WTC11 (cell line): ENCODE measurements at regions not wholly inside any gene's neighbourhood (a gene's known extent, or its start where the extent isn't known, plus 50 kb on each side); places are given as distances from the start of the nearest gene placed in this dataset.

Experiments used
- ATAC-seq: fragments of 200-7000 bp; cut with Tn5 transposase; 2 replicates; pipeline ENCODE4 v1.10.0; 2021; ENCODE audit warnings: mild to moderate bottlenecking, moderate library complexity
- CTCF ChIA-PET: fragments of 300-600 bp; sonication (Branson Sonifier 250); formaldehyde crosslinking; loops from one replicate; lab custom pipeline; 2021; ENCODE audit warnings: antibody characterized with exemption; lab: Charles Lee
- POLR2A ChIA-PET: fragments of 350-600 bp; sonication (Branson Sonifier 250); formaldehyde crosslinking; loops from one replicate; lab custom pipeline; 2021; ENCODE audit warnings: antibody characterized with exemption; lab: Charles Lee
- DNase-seq: peaks from one replicate; pipeline ENCODE4 v3.0.0; 2021; ENCODE audit warnings: low spot score
- H3K27ac Mint-ChIP-seq: 2 replicates; pipeline ENCODE4 v1.8.0; 2021; ENCODE audit warnings: mixed read lengths
- H3K27me3 Mint-ChIP-seq: 2 replicates; pipeline ENCODE4 v1.8.0; 2021; ENCODE audit warnings: low read depth, mild to moderate bottlenecking, moderate library complexity, mixed read lengths
- H3K36me3 Mint-ChIP-seq: 2 replicates; pipeline ENCODE4 v1.8.0; 2021; ENCODE audit warnings: mixed read lengths
- H3K4me1 Mint-ChIP-seq: 2 replicates; pipeline ENCODE4 v1.8.0; 2022; ENCODE audit warnings: mixed read lengths
- H3K4me3 Mint-ChIP-seq: 2 replicates; pipeline ENCODE4 v1.8.0; 2021; ENCODE audit warnings: mild to moderate bottlenecking, moderate library complexity, mixed read lengths
- H3K9me3 Mint-ChIP-seq: 2 replicates; pipeline ENCODE4 v1.8.0; 2021; ENCODE audit warnings: mixed read lengths
- ATF1 ChIP-seq: sonication (generic); formaldehyde crosslinking; IDR thresholded peaks from 2 replicates; pipeline ENCODE4 v1.8.1; 2023; ENCODE audit warnings: mild to moderate bottlenecking, moderate library complexity, missing genetic modification reagents
- CBFB ChIP-seq: sonication (generic); formaldehyde crosslinking; IDR thresholded peaks from 2 replicates; pipeline ENCODE4 v1.8.1; 2022; ENCODE audit warnings: mild to moderate bottlenecking, low read depth, missing genetic modification reagents
- CDX4 ChIP-seq: fragments of 250-450 bp; sonication (Bioruptor Pico); IDR thresholded peaks from 2 replicates; pipeline ENCODE4 v1.9.0; 2021; ENCODE audit warnings: moderate library complexity, mild to moderate bottlenecking, inconsistent platforms, borderline replicate concordance
- CTCF ChIP-seq: fragments of 200-600 bp; IDR thresholded peaks from 2 replicates; pipeline ENCODE4 v1.8.0; 2022; ENCODE audit warnings: antibody characterized with exemption
- ELF4 ChIP-seq: sonication (generic); formaldehyde crosslinking; IDR thresholded peaks from 2 replicates; pipeline ENCODE4 v1.8.1; 2022; ENCODE audit warnings: low read depth, mild to moderate bottlenecking, moderate library complexity, missing genetic modification reagents
- ERG ChIP-seq: fragments of 250-450 bp; sonication (Bioruptor Pico); IDR thresholded peaks from 2 replicates; pipeline ENCODE4 v1.8.0; 2021; ENCODE audit warnings: mild to moderate bottlenecking
- ESRRA ChIP-seq: sonication (generic); formaldehyde crosslinking; IDR thresholded peaks from 2 replicates; pipeline ENCODE4 v1.8.1; 2022; ENCODE audit warnings: mild to moderate bottlenecking, missing genetic modification reagents, borderline replicate concordance
- ETV6 ChIP-seq: sonication (generic); formaldehyde crosslinking; IDR thresholded peaks from 2 replicates; pipeline ENCODE4 v1.8.1; 2022; ENCODE audit warnings: mild to moderate bottlenecking, missing genetic modification reagents
- GTF2I ChIP-seq: fragments of 250-450 bp; sonication (Bioruptor Pico); conservative IDR thresholded peaks from 2 replicates; pipeline ENCODE4 v1.4.0; 2021; ENCODE audit warnings: mild to moderate bottlenecking
- MAX ChIP-seq: sonication (generic); formaldehyde crosslinking; IDR thresholded peaks from 2 replicates; pipeline ENCODE4 v1.8.0; 2022; ENCODE audit warnings: mild to moderate bottlenecking, missing genetic modification reagents
- NR3C1 ChIP-seq: sonication (generic); formaldehyde crosslinking; conservative IDR thresholded peaks from 2 replicates; pipeline ENCODE4 v1.8.1; 2023; ENCODE audit warnings: low read depth, mild to moderate bottlenecking, missing genetic modification reagents
- OVOL2 ChIP-seq: fragments of 250-450 bp; sonication (Bioruptor Pico); IDR thresholded peaks from 2 replicates; pipeline ENCODE4 v1.9.0; 2021; ENCODE audit warnings: mild to moderate bottlenecking, borderline replicate concordance
- SMAD4 ChIP-seq: sonication (generic); formaldehyde crosslinking; IDR thresholded peaks from 2 replicates; pipeline ENCODE4 v1.8.0; 2022; ENCODE audit warnings: mild to moderate bottlenecking, missing genetic modification reagents
- SOX15 ChIP-seq: fragments of 250-450 bp; sonication (Bioruptor Pico); IDR thresholded peaks from 2 replicates; pipeline ENCODE4 v1.9.0; 2021; ENCODE audit warnings: mild to moderate bottlenecking
- TEAD1 ChIP-seq: sonication (generic); formaldehyde crosslinking; IDR thresholded peaks from 2 replicates; pipeline ENCODE4 v1.8.0; 2022; ENCODE audit warnings: mild to moderate bottlenecking, missing genetic modification reagents
- USF1 ChIP-seq: sonication (generic); formaldehyde crosslinking; IDR thresholded peaks from 2 replicates; pipeline ENCODE4 v1.8.0; 2022; ENCODE audit warnings: mild to moderate bottlenecking, missing genetic modification reagents
- ZNF121 ChIP-seq: sonication (generic); formaldehyde crosslinking; IDR thresholded peaks from 2 replicates; pipeline ENCODE4 v1.8.0; 2023; ENCODE audit warnings: missing genetic modification reagents
- ZNF425 ChIP-seq: fragments of 250-450 bp; sonication (Bioruptor Pico); conservative IDR thresholded peaks from 2 replicates; pipeline ENCODE4 v1.9.0; 2021; ENCODE audit warnings: mild to moderate bottlenecking

- no peak for TF ChIP-seq CBFB (CRISPR knock-in tag)
- no peak for TF ChIP-seq ELF4 (CRISPR knock-in tag)
- Mint-ChIP-seq H3K9me3 (peaks cover 8% of the 10 kb centered on the region), H3K4me3 (no peak overlapping the region), H3K27ac (no peak overlapping the region), H3K27me3 (no peaks in the 10 kb centered on the region), H3K4me1 (peaks cover 18% of the 10 kb centered on the region), H3K36me3 (0 out of 2 replicates have a peak, but pooled peaks cover 3% of the 10 kb centered on the region)
- no peak for DNase-seq
- CTCF ChIA-PET = interaction anchor here (0.7 to 1.6 kb wide), 3 partner anchors 22 to 359 kb away, joined by 3 to 6 read pairs (median 3); no protein-coding TSS in a partner anchor
- POLR2A ChIA-PET = no interaction called here
- no peak for ATAC-seq
Observed at GRCh38 chr21:32144851-32145250, 134.0 kb downstream of the MIS18A start.

- ATAC-seq = peak; percentile 75
- H3K27ac Mint-ChIP-seq = no peak overlapping the region
- POLR2A ChIA-PET = no interaction called here
- H3K9me3 Mint-ChIP-seq = peaks cover 8% of the 10 kb centered on the region
- TF ChIP-seq CDX4 (no peak), NR3C1 (CRISPR knock-in tag) (no peak), ELF4 (CRISPR knock-in tag) (no peak), OVOL2 (CRISPR knock-in tag) (no peak), MAX (no peak), CTCF (no peak), ESRRA (CRISPR knock-in tag) (no peak), TEAD1 (CRISPR knock-in tag) (no peak), ATF1 (no peak), ERG (CRISPR knock-in tag) (no peak), ETV6 (no peak), ZNF121 (CRISPR knock-in tag) (no peak), GTF2I (CRISPR knock-in tag) (no peak), SMAD4 (CRISPR knock-in tag) (no peak)
- no peak overlapping the region for H3K4me3 Mint-ChIP-seq
- H3K4me1 Mint-ChIP-seq = peaks cover 18% of the 10 kb centered on the region
- DNase-seq = peak; percentile 23
- 0 out of 2 replicates have a peak, but pooled peaks cover 3% of the 10 kb centered on the region for H3K36me3 Mint-ChIP-seq
- no peaks in the 10 kb centered on the region for H3K27me3 Mint-ChIP-seq
- CTCF ChIA-PET = interaction anchor here (0.8 to 1.6 kb wide), 5 partner anchors 8 to 115 kb away, joined by 3 to 6 read pairs (median 3); no protein-coding TSS in a partner anchor
Observed at GRCh38 chr21:32143241-32143939, 135.5 kb downstream of the MIS18A start.

- Mint-ChIP-seq H3K9me3 (peaks cover 14% of the 10 kb centered on the region), H3K4me1 (peaks cover 18% of the 10 kb centered on the region), H3K36me3 (peaks cover 3% of the 10 kb centered on the region; the same call in 1 of the 2 replicates), H3K4me3 (no peak overlapping the region), H3K27me3 (no peaks in the 10 kb centered on the region), H3K27ac (no peak overlapping the region)
- ATAC-seq (no peak), DNase-seq (no peak)
- CTCF ChIA-PET = no interaction called here
- POLR2A ChIA-PET = no interaction called here
- TF ChIP-seq USF1 (no peak), CTCF (no peak), ZNF425 (no peak), SOX15 (CRISPR knock-in tag) (no peak)
Observed at GRCh38 chr21:32141318-32141633, 137.6 kb downstream of the MIS18A start.
